ENCODE measurements at regions not wholly inside any gene's neighbourhood (a gene's known extent, or its start where the extent isn't known, plus 50 kb on each side); places are given as distances from the start of the nearest gene placed in this dataset.

DNA sequence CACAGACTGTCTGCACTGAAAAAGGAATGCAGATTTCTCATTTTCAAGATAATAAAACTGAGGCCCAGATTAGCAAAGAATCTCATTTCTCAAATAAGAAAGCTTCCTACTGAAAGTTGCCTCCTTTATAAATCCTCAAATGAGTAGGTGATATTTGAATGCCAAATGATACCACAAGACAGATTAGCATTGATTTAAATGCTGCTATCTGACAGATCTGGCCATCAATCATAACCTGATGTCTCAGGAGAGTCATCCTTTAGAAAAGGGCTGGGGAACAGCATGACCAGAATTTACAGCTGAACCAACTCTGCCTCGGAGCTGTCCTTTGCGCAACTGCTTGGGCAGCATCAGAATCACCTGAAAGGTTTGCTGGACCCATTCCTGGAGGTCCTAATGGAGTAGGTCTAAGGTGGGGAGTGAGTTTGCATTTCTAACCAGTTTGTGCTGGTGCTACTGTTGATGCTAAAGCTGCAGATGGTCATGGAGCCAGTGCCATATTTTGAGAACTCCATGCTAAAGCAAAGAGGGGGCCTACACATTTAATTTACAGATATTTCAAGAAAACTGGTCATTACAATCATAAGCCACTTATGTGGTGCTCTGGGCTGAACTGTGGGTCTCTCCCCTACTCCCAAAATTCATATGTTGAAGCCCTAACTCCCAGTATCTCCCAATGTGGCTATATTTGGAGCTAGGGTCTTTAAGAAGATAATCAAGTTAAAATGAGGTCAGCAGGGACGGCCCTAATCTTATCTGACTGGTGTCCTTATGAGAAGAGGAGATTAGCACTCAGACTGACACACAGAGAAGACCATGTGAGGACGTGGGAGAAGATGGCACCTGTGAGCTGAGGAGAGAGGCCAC, 295.5 kb upstream of the JARID2 start:
- H3K9me3 Mint-ChIP-seq = peaks cover 3% of the 10 kb centered on the region
- H3K27me3 Mint-ChIP-seq (ENCODE audit: low read depth) = no peaks in the 10 kb centered on the region
- no peak for DNase-seq (ENCODE audit: low read depth, low spot score)
- H3K36me3 Mint-ChIP-seq (ENCODE audit: low read depth) = no peaks in the 10 kb centered on the region
- no peaks in the 10 kb centered on the region for H3K4me1 Mint-ChIP-seq
- peak overlapping the region; percentile 23 for H3K27ac Mint-ChIP-seq (ENCODE audit: unreplicated experiment)
- TF ChIP-seq, protein P1, sequence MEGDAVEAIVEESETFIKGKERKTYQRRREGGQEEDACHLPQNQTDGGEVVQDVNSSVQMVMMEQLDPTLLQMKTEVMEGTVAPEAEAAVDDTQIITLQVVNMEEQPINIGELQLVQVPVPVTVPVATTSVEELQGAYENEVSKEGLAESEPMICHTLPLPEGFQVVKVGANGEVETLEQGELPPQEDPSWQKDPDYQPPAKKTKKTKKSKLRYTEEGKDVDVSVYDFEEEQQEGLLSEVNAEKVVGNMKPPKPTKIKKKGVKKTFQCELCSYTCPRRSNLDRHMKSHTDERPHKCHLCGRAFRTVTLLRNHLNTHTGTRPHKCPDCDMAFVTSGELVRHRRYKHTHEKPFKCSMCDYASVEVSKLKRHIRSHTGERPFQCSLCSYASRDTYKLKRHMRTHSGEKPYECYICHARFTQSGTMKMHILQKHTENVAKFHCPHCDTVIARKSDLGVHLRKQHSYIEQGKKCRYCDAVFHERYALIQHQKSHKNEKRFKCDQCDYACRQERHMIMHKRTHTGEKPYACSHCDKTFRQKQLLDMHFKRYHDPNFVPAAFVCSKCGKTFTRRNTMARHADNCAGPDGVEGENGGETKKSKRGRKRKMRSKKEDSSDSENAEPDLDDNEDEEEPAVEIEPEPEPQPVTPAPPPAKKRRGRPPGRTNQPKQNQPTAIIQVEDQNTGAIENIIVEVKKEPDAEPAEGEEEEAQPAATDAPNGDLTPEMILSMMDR (conservative IDR thresholded peaks at IDR 0.05) = no peak
- H3K4me3 Mint-ChIP-seq = no peak overlapping the region

DNA sequence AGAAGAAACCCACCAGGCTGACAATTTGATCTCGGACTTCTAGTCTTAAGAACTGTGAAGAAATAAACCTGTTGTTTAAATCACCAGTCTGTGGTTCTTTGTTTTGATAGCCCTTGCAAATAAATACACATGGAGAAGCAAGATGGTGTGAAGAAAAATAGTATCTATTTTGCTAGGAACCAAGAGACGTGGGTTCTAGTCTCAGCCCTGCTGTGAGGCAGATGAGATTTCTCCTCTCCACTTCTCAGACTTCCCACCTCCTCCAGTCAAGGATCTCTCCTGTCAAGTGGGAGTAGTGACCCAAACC, 294.9 kb upstream of the JARID2 start:
- Mint-ChIP-seq H3K36me3 (ENCODE audit: low read depth) (no peaks in the 10 kb centered on the region), H3K4me3 (no peak overlapping the region), H3K27me3 (ENCODE audit: low read depth) (no peaks in the 10 kb centered on the region), H3K9me3 (peaks cover 3% of the 10 kb centered on the region), H3K4me1 (no peaks in the 10 kb centered on the region), H3K27ac (ENCODE audit: unreplicated experiment) (no peak overlapping the region)
- DNase-seq (ENCODE audit: low read depth, low spot score) = no peak
- TF ChIP-seq, protein P1 (conservative IDR thresholded peaks at IDR 0.05) = no peak

DNA sequence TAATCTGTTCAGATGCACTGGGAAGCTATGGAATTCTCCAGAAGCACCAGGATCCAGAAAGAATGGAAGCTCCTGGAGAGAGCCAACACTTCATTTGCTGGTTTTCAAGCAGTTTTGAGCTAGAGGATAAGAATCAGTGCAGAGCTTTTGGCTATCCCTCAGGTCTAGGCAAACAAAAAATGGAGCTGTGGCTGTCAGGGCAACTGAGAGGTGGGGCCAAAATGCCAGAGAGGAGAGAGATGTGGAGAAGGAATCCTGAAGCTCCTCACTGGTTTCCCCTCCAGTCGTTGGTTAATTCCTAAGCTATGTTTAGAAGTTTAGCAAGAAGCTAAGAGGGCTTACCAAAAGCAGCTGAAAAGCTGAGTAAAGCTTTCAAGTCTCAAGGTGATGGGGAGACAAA, 294.2 kb upstream of the JARID2 start:
- H3K4me3 Mint-ChIP-seq = no peak overlapping the region
- peaks cover 8% of the 10 kb centered on the region for H3K9me3 Mint-ChIP-seq
- H3K4me1 Mint-ChIP-seq = no peaks in the 10 kb centered on the region
- H3K36me3 Mint-ChIP-seq (ENCODE audit: low read depth) = no peaks in the 10 kb centered on the region
- H3K27me3 Mint-ChIP-seq (ENCODE audit: low read depth) = no peaks in the 10 kb centered on the region
- DNase-seq (ENCODE audit: low read depth, low spot score) = no peak
- TF ChIP-seq, protein P1 (conservative IDR thresholded peaks at IDR 0.05) = no peak
- H3K27ac Mint-ChIP-seq (ENCODE audit: unreplicated experiment) = no peak overlapping the region

DNA sequence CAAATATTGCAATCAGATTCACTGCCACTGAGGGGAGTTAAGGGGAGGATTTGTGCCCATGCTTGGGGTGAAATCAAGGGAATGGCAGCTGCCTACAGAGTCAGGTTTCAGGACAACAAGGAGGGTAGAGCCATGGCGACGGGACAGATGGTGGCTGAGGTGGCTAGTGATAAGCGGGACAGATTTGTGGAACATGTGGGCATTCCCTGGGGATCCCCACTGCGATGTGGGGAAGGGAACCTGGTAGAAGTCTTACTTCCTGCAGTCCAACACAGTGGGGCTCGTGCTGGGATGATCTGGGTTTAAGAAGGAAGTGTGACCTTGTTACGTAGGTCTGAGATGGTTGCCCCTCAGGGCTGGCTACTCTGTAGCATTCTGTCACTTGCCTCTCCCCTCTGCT, 292.0 kb upstream of the JARID2 start:
- Mint-ChIP-seq H3K4me3 (no peak overlapping the region), H3K9me3 (peaks cover 8% of the 10 kb centered on the region), H3K36me3 (ENCODE audit: low read depth) (no peaks in the 10 kb centered on the region), H3K27me3 (ENCODE audit: low read depth) (no peaks in the 10 kb centered on the region), H3K4me1 (no peaks in the 10 kb centered on the region), H3K27ac (ENCODE audit: unreplicated experiment) (no peak overlapping the region)
- TF ChIP-seq, protein P1 (conservative IDR thresholded peaks at IDR 0.05) = no peak
- no peak for DNase-seq (ENCODE audit: low read depth, low spot score)

DNA sequence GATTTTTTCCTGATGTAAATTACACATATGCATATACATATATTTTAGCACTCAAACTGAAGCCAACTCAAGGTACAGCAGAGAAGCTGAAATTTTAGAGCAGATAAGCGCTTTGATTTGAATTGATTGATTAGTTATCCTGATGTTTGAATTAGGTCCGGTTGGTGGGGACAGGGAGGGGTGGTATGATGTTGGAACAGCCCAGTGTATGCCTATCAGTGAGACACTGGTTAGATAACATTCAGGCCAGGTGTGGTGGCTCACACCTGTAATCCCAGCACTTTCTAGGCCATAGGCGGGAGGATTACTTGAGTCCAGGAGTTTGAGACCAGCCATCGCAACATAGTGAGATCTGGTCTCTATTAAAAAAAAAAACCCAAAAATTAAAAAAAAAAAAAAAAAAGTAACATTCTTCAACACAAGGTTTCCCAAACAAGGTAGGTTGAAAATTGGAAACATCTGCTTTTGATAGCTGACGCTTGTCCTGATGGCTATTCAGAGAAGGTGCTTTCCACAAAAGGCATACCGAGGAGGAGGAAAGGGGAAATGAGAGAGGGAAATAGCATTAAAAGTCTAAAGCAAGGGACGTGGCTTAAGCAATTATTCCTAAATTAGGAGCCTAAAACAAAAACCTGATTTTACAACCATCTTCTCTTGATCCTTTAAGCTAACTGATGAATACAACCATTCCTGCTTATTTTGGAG, 288.4 kb upstream of the JARID2 start:
- peaks cover 8% of the 10 kb centered on the region for H3K9me3 Mint-ChIP-seq
- H3K27ac Mint-ChIP-seq (ENCODE audit: unreplicated experiment) = no peak overlapping the region
- no peaks in the 10 kb centered on the region for H3K27me3 Mint-ChIP-seq (ENCODE audit: low read depth)
- DNase-seq (ENCODE audit: low read depth, low spot score) = no peak
- no peaks in the 10 kb centered on the region for H3K36me3 Mint-ChIP-seq (ENCODE audit: low read depth)
- TF ChIP-seq, protein P1 (conservative IDR thresholded peaks at IDR 0.05) = no peak
- peaks cover 8% of the 10 kb centered on the region for H3K4me1 Mint-ChIP-seq
- H3K4me3 Mint-ChIP-seq = no peak overlapping the region
